ENCODE measurements at regions not wholly inside any gene's neighbourhood (a gene's known extent, or its start where the extent isn't known, plus 50 kb on each side); places are given as distances from the start of the nearest gene placed in this dataset.
A peak's percentile ranks its signal among the peaks of the same experiment; 100 is the strongest.

GRCh38 chr5:104299998-104300706 is 737.6 kb upstream of the NUDT12 start:
- DNase-seq = no peak

- no peak for DNase-seq
Measured at GRCh38 chr5:104298518-104298917, 735.9 kb upstream of the NUDT12 start.

GRCh38 chr5:104297076-104297475 is 734.5 kb upstream of the NUDT12 start:
- DNase-seq = no peak

- peak; percentile 2 for DNase-seq
Measured at GRCh38 chr5:104295991-104296390, 733.4 kb upstream of the NUDT12 start.

GRCh38 chr5:104283136-104283535 is 720.5 kb upstream of the NUDT12 start:
- no peak for DNase-seq

- DNase-seq = no peak
Measured at GRCh38 chr5:104273725-104274124, 711.1 kb upstream of the NUDT12 start.

- no peak for DNase-seq
Measured at GRCh38 chr5:104267320-104268015, 704.9 kb upstream of the NUDT12 start.

- DNase-seq = no peak
Measured at GRCh38 chr5:104266161-104266560, 703.6 kb upstream of the NUDT12 start.

GRCh38 chr5:104265531-104266140 is 703.0 kb upstream of the NUDT12 start:
- DNase-seq = no peak

- no peak for DNase-seq
Measured at GRCh38 chr5:104247260-104247659, 684.7 kb upstream of the NUDT12 start.

GRCh38 chr5:104241046-104241445 is 678.5 kb upstream of the NUDT12 start:
- no peak for DNase-seq

- DNase-seq = no peak
Measured at GRCh38 chr5:104237586-104237985, 675.0 kb upstream of the NUDT12 start.

GRCh38 chr5:104223885-104224773 is 661.5 kb upstream of the NUDT12 start:
- no peak for DNase-seq

- DNase-seq = no peak
Measured at GRCh38 chr5:104218200-104218599, 655.6 kb upstream of the NUDT12 start.

- DNase-seq = no peak
Measured at GRCh38 chr5:104213216-104213615, 650.6 kb upstream of the NUDT12 start.

- no peak for DNase-seq
Measured at GRCh38 chr5:104199771-104200170, 637.2 kb upstream of the NUDT12 start.

- DNase-seq = no peak
Measured at GRCh38 chr5:104198156-104198555, 635.6 kb upstream of the NUDT12 start.

- DNase-seq = no peak
Measured at GRCh38 chr5:104189909-104190308, 627.3 kb upstream of the NUDT12 start.

GRCh38 chr5:104189031-104189430 is 626.4 kb upstream of the NUDT12 start:
- no peak for DNase-seq

GRCh38 chr5:104187656-104188055 is 625.1 kb upstream of the NUDT12 start:
- no peak for DNase-seq

GRCh38 chr5:104186510-104186909 is 623.9 kb upstream of the NUDT12 start:
- DNase-seq = no peak

- no peak for DNase-seq
Measured at GRCh38 chr5:104186100-104186499, 623.5 kb upstream of the NUDT12 start.

- DNase-seq = no peak
Measured at GRCh38 chr5:104184264-104184663, 621.7 kb upstream of the NUDT12 start.
